Neural progenitor cell (in vitro differentiated cells): ENCODE measurements at regions not wholly inside any gene's neighbourhood (a gene's known extent, or its start where the extent isn't known, plus 50 kb on each side); places are given as distances from the start of the nearest gene placed in this dataset.

Experiments
- DNase-seq: peaks from one replicate; pipeline ENCODE4 v3.0.0-alpha.2; 2016; ENCODE audit warnings: low spot score
- H2AFZ ChIP-seq: fragments of 200-600 bp; sonication (generic); replicated peaks from 2 replicates; pipeline ENCODE4 v1.6.1; 2016; ENCODE audit warnings: antibody characterized with exemption
- H3F3A ChIP-seq: fragments of 200-600 bp; sonication (generic); 2 replicates; pipeline ENCODE4 v1.6.1; 2016; ENCODE audit warnings: antibody characterized with exemption, low read depth
- H3K27ac ChIP-seq: fragments of 200-600 bp; sonication (generic); 2 replicates; pipeline ENCODE4 v1.5.1; 2016; ENCODE audit warnings: mild to moderate bottlenecking
- H3K27me3 ChIP-seq: fragments of 200-600 bp; sonication (generic); 2 replicates; pipeline ENCODE4 v1.6.1; 2016; ENCODE audit warnings: mild to moderate bottlenecking, moderate library complexity
- H3K36me3 ChIP-seq: fragments of 200-600 bp; sonication (generic); 2 replicates; pipeline ENCODE4 v1.5.1; 2016
- H3K4me1 ChIP-seq: fragments of 200-600 bp; sonication (generic); 2 replicates; pipeline ENCODE4 v1.6.1; 2016; ENCODE audit warnings: mixed run types
- H3K4me2 ChIP-seq: fragments of 200-600 bp; sonication (generic); 2 replicates; pipeline ENCODE4 v1.6.1; 2016
- H3K4me3 ChIP-seq: fragments of 200-600 bp; sonication (generic); 2 replicates; pipeline ENCODE4 v1.5.1; 2016
- H3K79me2 ChIP-seq: fragments of 200-600 bp; sonication (generic); 2 replicates; pipeline ENCODE4 v1.6.1; 2016; ENCODE audit warnings: low read depth
- H3K9ac ChIP-seq: fragments of 200-600 bp; sonication (generic); 2 replicates; pipeline ENCODE4 v1.6.1; 2016
- H3K9me3 ChIP-seq: fragments of 200-600 bp; sonication (generic); 2 replicates; pipeline ENCODE4 v1.5.1; 2016; ENCODE audit warnings: low read depth
- H4K20me1 ChIP-seq: fragments of 200-600 bp; sonication (generic); 2 replicates; pipeline ENCODE4 v1.6.1; 2016; ENCODE audit warnings: low read depth
- H3K27ac Mint-ChIP-seq: 3 replicates; pipeline ENCODE4 v1.8.0; 2021; ENCODE audit warnings: mixed read lengths
- H3K27me3 Mint-ChIP-seq: 2 replicates; pipeline ENCODE4 v1.8.0; 2022; ENCODE audit warnings: low read depth, mild to moderate bottlenecking, inconsistent platforms, moderate library complexity, mixed read lengths; ENCODE audit not compliant: insufficient read depth
- H3K36me3 Mint-ChIP-seq: 3 replicates; pipeline ENCODE4 v1.8.0; 2021; ENCODE audit warnings: mixed read lengths
- H3K4me1 Mint-ChIP-seq: 3 replicates; pipeline ENCODE4 v1.8.0; 2021; ENCODE audit warnings: mixed read lengths
- H3K4me3 Mint-ChIP-seq: 3 replicates; pipeline ENCODE4 v1.8.0; 2021; ENCODE audit warnings: mild to moderate bottlenecking, moderate library complexity, mixed read lengths
- H3K9me3 Mint-ChIP-seq: 3 replicates; pipeline ENCODE4 v1.8.0; 2020; ENCODE audit warnings: mixed read lengths
- EZH2 ChIP-seq: fragments of 200-600 bp; sonication (generic); IDR thresholded peaks from 2 replicates; pipeline ENCODE4 v1.6.1; 2017; ENCODE audit warnings: antibody characterized with exemption, mild to moderate bottlenecking, moderate library complexity
- EZH2phosphoT487 ChIP-seq: fragments of 200-600 bp; sonication (generic); IDR thresholded peaks from 2 replicates; pipeline ENCODE4 v1.6.1; 2017; ENCODE audit warnings: antibody characterized with exemption
- TF ChIP-seq, protein P1 (sequence below): fragments of 200-600 bp; sonication (generic); IDR thresholded peaks from 2 replicates; pipeline ENCODE4 v1.5.1; 2017; ENCODE audit warnings: antibody characterized with exemption, mild to moderate bottlenecking

DNA sequence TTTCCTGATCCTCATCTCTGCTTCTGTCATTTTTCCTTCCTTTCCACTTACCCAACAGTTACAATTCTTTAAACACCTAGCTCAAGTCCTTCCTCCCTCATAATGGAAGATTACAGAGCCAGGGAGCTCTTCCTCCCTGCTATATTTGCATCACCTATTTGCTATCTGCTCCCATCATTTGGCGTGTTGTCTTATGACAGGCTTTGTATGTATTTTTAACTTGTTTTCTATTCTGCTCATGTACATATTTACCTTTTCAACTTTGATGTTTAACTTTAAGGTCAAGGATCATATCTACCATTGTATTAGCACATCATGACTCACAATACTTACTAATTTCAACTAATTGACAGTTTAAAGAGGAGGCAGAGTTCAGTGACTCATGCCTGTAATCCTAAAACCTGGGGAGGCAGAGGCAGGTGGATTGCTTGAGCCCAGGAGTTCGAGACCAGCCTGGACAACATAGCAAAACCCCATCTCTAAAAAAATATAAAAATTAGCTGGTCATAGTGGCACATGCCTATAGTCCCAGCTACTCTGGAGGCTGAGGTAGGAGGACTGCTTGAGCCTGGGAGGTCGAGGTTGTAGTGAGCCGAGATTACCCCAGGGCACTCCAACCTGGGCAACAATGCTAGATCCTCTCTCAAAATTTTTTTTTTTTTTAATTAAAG, 92.5 kb upstream of the FOXN2 start:
- TF ChIP-seq EZH2 = no peak
- Histone ChIP-seq H3K36me3 (no peaks in the 10 kb centered on the region), H3K27ac (no peak overlapping the region), H3K79me2 (no peaks in the 10 kb centered on the region), H3K9me3 (no peaks in the 10 kb centered on the region), H2AFZ (no peak overlapping the region), H3K4me3 (no peak overlapping the region), H3K4me2 (no peak overlapping the region), H3F3A (no peaks in the 10 kb centered on the region), H3K4me1 (no peaks in the 10 kb centered on the region), H3K27me3 (no peaks in the 10 kb centered on the region), H4K20me1 (no peaks in the 10 kb centered on the region), H3K9ac (no peak overlapping the region)
- H3K4me3 Mint-ChIP-seq = no peak overlapping the region
- no peak overlapping the region for H3K27ac Mint-ChIP-seq
- no peaks in the 10 kb centered on the region for H3K9me3 Mint-ChIP-seq
- H3K4me1 Mint-ChIP-seq = no peaks in the 10 kb centered on the region
- peaks cover 3% of the 10 kb centered on the region for H3K27me3 Mint-ChIP-seq
- H3K36me3 Mint-ChIP-seq = no peaks in the 10 kb centered on the region
- no peak for DNase-seq

DNA sequence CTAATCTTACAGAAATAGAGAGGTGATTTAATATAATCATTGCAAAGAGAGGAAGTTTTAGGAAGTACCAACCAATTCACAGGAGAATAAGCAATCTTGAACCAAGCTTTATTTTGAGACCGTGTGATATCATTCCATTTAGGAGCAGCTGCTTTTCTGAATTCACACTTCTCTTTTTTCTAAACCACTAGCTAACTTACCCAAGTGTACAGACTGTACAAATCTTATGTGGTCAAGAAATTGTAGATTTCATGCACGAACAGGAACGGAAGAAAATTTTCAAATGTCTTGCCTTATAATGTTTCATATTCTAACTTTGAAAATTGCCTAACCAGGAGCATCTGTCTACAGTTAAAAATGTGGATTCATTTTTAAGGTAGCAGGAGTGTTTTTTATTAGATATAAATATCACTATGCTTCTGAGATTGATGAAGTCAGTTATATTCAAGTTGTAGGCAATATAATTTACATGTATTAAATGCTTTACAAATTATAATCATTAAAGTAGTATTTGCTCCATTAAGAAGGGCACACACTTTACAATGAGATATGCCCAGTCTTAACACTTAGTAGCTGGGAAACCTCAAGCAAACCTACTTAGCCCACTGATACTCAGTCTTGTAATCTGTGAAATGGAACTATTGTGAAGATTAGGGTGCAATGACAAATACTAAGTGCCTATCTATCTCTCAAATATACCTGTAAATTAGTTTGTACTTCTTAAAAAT, 86.7 kb upstream of the FOXN2 start:
- Histone ChIP-seq H3K27ac (no peak overlapping the region), H3K4me2 (no peak overlapping the region), H3K9me3 (no peaks in the 10 kb centered on the region), H2AFZ (no peak overlapping the region), H3K36me3 (no peaks in the 10 kb centered on the region), H4K20me1 (no peaks in the 10 kb centered on the region), H3F3A (no peaks in the 10 kb centered on the region), H3K27me3 (no peaks in the 10 kb centered on the region), H3K4me3 (no peak overlapping the region), H3K79me2 (no peaks in the 10 kb centered on the region), H3K4me1 (no peaks in the 10 kb centered on the region), H3K9ac (no peak overlapping the region)
- H3K27ac Mint-ChIP-seq = no peak overlapping the region
- no peaks in the 10 kb centered on the region for H3K9me3 Mint-ChIP-seq
- no peak overlapping the region for H3K4me3 Mint-ChIP-seq
- H3K4me1 Mint-ChIP-seq = no peaks in the 10 kb centered on the region
- no peaks in the 10 kb centered on the region for H3K36me3 Mint-ChIP-seq
- DNase-seq = no peak
- H3K27me3 Mint-ChIP-seq = peaks cover 5% of the 10 kb centered on the region
- TF ChIP-seq EZH2phosphoT487 = no peak

DNA sequence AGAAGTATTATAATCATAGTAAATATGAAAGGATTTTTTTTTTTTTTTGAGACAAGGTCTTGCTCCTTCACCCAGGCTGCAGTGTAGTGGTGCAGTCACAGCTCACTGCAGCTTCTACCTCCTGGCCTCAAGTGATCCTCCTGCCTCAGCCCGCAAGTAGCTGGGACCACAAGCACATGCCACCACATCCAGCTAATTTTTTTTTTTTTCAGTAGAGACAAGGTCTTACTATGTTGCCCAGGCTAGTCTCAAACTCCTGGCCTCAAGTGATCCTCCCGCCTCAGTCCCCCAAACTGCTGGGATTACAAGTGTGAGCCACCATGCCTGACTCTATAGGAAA, 86.2 kb upstream of the FOXN2 start:
- no peaks in the 10 kb centered on the region for H3K4me1 ChIP-seq
- H3K4me3 ChIP-seq = no peak overlapping the region
- H3K27me3 ChIP-seq = no peaks in the 10 kb centered on the region
- H3K4me2 ChIP-seq = no peak overlapping the region
- no peak overlapping the region for H3K4me3 Mint-ChIP-seq
- H3K9ac ChIP-seq = no peak overlapping the region
- H3K27ac Mint-ChIP-seq = no peak overlapping the region
- H3K27ac ChIP-seq = no peak overlapping the region
- H2AFZ ChIP-seq = no peak overlapping the region
- H3K36me3 ChIP-seq = no peaks in the 10 kb centered on the region
- H3F3A ChIP-seq = no peaks in the 10 kb centered on the region
- no peaks in the 10 kb centered on the region for H3K9me3 Mint-ChIP-seq
- no peaks in the 10 kb centered on the region for H3K9me3 ChIP-seq
- no peak for DNase-seq
- H3K27me3 Mint-ChIP-seq = peaks cover 4% of the 10 kb centered on the region
- H3K79me2 ChIP-seq = no peaks in the 10 kb centered on the region
- H3K4me1 Mint-ChIP-seq = no peaks in the 10 kb centered on the region
- no peaks in the 10 kb centered on the region for H3K36me3 Mint-ChIP-seq
- H4K20me1 ChIP-seq = no peaks in the 10 kb centered on the region
- TF ChIP-seq, protein P1, sequence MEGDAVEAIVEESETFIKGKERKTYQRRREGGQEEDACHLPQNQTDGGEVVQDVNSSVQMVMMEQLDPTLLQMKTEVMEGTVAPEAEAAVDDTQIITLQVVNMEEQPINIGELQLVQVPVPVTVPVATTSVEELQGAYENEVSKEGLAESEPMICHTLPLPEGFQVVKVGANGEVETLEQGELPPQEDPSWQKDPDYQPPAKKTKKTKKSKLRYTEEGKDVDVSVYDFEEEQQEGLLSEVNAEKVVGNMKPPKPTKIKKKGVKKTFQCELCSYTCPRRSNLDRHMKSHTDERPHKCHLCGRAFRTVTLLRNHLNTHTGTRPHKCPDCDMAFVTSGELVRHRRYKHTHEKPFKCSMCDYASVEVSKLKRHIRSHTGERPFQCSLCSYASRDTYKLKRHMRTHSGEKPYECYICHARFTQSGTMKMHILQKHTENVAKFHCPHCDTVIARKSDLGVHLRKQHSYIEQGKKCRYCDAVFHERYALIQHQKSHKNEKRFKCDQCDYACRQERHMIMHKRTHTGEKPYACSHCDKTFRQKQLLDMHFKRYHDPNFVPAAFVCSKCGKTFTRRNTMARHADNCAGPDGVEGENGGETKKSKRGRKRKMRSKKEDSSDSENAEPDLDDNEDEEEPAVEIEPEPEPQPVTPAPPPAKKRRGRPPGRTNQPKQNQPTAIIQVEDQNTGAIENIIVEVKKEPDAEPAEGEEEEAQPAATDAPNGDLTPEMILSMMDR = no peak
- no peak for TF ChIP-seq EZH2
- TF ChIP-seq EZH2phosphoT487 = no peak

DNA sequence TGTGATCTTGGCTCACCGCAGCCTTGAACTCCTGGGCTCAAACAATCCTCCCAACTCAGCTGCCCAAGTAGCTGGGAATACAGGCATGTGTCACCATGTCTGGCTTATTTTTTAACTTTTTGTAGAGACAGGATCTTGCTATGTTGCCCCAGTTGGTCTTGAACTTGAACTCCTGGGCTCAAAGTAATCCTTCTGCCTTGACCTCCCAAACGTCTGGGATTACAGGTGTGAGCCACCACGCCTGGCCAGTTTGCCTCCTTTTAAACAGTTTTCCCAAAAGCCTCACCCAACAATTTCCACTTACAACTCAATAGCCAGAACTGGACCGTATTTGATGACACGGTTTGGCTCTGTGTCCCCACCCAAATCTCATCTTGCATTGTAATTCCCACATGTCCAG, 85.4 kb upstream of the FOXN2 start:
- H3K27ac ChIP-seq = no peak overlapping the region
- no peaks in the 10 kb centered on the region for H3F3A ChIP-seq
- no peaks in the 10 kb centered on the region for H3K4me1 ChIP-seq
- no peaks in the 10 kb centered on the region for H3K27me3 ChIP-seq
- H3K4me2 ChIP-seq = no peak overlapping the region
- H4K20me1 ChIP-seq = no peaks in the 10 kb centered on the region
- Mint-ChIP-seq H3K9me3 (no peaks in the 10 kb centered on the region), H3K4me1 (no peaks in the 10 kb centered on the region), H3K27ac (no peak overlapping the region), H3K36me3 (no peaks in the 10 kb centered on the region), H3K4me3 (no peak overlapping the region), H3K27me3 (peaks cover 2% of the 10 kb centered on the region)
- no peak overlapping the region for H3K9ac ChIP-seq
- H3K79me2 ChIP-seq = no peaks in the 10 kb centered on the region
- no peak overlapping the region for H3K4me3 ChIP-seq
- TF ChIP-seq EZH2 = no peak
- TF ChIP-seq, protein P1 = no peak
- no peak for TF ChIP-seq EZH2phosphoT487
- no peak overlapping the region for H2AFZ ChIP-seq
- H3K9me3 ChIP-seq = no peaks in the 10 kb centered on the region
- no peaks in the 10 kb centered on the region for H3K36me3 ChIP-seq
- no peak for DNase-seq
